GM18951 (cell line): ENCODE measurements at regions not wholly inside any gene's neighbourhood (a gene's known extent, or its start where the extent isn't known, plus 50 kb on each side); places are given as distances from the start of the nearest gene placed in this dataset.

Source experiments
- POLR2A ChIP-seq: IDR thresholded peaks from 4 replicates; pipeline ENCODE4 v1.6.1; 2011; ENCODE audit warnings: mild to moderate bottlenecking; ENCODE audit not compliant: insufficient read length, insufficient read depth; ENCODE audit errors: extremely low read depth
- in situ Hi-C: fragments of 300-500 bp; cut with MboI; formaldehyde crosslinking; loops from one replicate; pipeline ENCODE4 v1.12.0; 2022; ENCODE audit warnings: low sequenced_read_pairs, mixed read lengths, inconsistent platforms; ENCODE audit not compliant: unreplicated experiment

DNA sequence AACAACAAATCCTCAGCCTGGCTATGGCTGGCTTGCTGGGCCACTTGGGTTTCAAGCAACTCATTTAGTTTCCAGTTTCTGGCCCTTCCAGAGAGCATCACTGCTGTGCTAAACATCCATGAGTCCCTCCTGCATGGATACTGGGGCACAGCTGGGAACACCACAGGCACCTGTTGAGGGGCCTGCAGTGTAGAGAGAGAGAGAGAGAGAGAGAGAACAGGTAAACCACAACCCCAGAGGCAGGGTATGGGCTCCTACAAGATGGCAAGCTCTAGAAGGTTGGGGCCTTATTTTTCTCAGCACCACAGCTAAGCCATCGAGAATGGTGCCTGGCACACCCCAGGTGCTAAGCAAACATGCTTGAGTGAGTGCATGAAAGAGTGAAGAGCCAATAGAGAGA, 120.3 kb downstream of the RBFOX3 start:
- no peak for TF ChIP-seq POLR2A
- in situ Hi-C loops, result no loop called here

DNA sequence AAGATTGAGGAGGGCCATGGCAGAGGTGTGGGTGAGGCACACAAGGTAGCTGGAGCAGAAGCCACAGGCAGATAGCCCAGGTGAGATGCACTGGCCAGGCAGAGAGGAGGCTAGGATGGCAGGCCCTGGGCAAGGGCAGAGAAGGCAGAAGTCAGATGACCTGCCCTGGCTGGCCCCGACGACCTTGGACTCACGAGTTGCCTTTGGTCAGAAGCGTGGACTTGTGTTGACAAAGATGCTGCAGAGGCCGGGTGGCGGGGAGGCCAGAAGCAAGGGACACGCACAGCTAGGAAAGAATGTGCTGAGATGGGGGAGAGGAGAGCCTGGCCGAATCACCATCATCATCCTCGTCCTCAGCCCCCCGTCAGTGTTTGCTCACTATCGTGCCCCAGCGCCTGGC, 123.7 kb downstream of the RBFOX3 start:
- in situ Hi-C loops, result no loop called here
- TF ChIP-seq POLR2A, result no peak

DNA sequence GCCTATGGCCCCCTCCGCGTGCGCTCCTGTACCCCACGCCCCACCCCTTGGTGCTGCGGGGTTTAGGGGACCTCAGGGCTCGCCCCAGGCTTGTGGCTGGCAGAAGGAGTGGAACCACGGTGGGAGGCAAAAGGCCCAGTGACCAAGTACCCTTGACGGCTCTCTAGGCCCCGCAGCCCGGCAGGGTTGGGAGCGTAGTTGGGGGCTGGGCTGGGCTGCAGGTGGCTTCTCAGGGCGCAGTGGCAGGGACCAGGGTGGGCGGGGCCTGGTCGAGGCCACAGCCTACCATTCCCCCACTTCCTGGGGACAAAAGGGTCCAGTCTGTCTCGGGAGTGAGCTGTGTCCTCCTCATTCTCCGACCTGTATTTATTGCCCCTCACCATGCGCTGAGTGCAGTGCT, 124.9 kb downstream of the RBFOX3 start:
- in situ Hi-C loops, result no loop called here
- TF ChIP-seq POLR2A, result no peak

DNA sequence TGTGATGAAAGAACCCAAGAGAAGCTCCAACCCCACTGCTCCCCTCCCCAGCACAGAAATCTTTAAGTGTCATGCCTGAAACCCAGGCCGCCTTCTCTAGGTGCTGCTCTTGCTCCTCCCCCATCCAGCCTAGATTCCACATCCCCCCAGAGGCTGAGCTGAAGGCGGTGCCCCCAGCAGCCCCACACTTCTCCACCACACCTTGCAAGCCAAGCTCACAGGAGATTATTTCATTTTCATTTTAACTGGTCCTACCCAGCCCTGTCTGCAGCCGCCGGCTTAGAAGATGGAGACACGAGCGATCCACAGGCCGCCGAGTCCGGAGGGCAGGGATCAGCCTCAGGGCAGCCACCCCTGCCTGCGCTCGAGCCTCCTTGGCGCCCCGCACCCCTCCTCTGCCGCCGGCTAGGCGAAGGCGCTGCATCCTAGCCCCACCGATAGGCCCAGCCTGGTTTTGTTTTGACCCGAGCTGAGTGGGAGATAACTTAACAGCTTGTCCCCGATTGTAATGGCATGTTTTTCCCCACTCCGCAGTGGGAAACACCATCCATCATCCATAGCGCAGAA, 125.3 kb downstream of the RBFOX3 start:
- in situ Hi-C loops, result no loop called here
- TF ChIP-seq POLR2A, result no peak

DNA sequence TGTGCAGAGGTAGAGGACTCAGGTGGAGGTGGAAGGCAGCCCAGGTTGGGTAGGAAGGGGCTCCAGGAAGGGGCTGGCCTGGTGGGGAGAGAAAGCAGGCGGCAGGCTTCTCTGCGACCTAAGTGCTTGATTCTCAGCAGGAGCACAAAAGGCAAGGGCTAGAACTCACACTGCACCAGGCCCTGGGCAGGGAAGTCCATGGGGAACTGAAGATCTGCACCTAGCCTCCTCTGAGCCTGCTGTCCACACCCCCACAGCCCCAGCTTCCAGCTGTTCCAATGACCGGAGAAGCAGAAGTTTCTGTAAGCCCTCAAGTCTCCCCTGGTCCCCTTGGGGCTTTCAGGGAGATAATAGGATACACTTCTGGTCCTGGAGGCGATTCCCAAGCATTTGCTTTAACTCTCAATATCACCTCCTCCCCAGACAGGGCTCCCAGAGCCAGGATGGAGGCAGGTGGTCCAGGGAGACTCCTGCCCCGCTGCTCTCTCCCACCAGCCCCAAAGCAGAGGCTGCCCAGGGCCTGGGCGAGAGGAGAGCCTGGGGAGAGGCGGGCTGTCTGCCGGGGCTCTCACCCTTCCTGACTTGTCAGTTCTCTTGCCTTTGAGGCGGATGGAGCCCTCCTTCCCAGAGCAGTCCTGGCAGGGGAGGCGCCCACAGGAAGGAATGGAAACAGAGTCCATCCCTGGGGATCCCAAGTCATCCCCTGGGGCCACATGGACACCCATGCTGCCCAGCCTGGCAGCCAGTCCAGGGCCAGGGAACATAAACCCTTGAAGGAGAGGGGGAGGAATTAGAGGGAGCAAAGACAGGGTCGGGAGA, 126.0 kb downstream of the RBFOX3 start:
- TF ChIP-seq POLR2A, result no peak
- in situ Hi-C loops, result no loop called here

DNA sequence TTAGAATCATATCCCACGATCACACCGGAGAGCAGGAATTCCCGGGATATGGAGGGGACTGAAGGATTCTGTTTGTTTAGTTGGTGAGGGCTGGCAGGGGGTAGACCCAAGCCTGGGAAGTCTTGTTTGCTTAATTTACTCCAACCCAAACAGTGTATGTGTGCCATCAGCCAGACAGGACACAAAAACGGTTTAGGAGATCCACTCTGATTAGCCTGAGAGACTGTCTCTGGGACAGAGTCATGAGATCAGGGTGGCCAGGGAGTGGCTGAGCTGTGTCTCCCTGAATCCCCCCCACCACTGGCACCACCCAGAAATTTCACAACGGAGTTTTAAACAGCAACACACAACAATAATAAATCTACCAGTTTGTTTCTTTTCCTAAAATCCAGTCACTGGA, 127.0 kb downstream of the RBFOX3 start:
- in situ Hi-C loops, result no loop called here
- no peak for TF ChIP-seq POLR2A

DNA sequence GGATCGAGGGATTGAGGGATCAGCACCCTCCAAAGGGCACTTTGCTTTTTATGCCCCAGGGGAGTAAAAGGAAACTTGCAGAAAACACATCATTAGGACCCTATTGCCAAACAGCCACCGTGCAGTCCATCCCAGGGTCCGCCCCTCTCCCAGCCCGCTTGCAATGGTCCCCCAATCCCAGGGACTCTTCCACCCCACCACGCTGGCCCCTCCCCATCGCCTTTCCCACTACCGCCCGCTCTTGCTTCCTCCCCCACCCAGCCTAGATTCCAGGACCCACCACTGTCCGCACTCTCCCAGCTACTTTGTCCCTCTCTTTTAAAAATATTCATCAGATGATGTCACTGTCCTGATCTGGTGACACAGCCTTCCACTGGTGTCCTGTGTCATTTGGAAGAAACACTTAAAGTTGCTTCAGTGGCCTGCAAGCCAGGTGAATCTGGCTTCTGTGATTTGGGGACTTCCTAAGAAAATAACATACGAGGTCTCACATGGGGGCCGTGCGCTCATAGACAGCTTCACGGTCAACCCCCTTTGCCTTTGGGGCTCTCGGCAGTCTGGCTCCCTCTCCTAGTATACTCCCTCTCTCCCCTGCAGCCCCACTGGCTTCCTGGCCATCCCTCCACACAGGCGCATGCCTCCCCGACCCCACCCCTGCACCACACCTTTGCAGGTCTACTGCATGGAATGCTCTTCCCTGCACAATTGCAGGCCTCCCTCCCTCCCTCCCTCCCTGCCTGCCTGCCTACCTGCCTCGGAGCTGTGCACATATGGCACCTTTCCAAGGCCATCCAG, 127.9 kb downstream of the RBFOX3 start:
- in situ Hi-C loops, result no loop called here
- TF ChIP-seq POLR2A, result no peak

DNA sequence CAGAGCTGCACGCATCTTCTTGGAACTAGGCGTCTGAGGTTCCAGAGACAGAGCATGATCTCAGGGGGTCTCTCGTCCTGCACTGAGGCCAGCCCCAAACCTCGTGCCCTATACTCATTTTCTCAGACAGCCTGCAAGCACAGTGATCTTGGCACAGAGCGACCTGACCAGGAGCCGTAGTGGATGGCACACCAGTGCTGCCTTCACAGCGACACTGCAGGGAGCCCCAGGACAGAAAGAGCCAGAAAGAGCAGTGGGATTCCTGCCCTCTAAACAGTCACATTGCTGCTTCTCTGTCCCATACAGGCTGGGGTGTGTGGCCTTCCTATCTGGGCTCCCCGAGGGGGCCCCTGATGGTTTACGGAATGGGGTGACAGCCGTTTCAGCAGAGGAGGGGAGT, 131.0 kb downstream of the RBFOX3 start:
- in situ Hi-C loops, result no loop called here
- no peak for TF ChIP-seq POLR2A

DNA sequence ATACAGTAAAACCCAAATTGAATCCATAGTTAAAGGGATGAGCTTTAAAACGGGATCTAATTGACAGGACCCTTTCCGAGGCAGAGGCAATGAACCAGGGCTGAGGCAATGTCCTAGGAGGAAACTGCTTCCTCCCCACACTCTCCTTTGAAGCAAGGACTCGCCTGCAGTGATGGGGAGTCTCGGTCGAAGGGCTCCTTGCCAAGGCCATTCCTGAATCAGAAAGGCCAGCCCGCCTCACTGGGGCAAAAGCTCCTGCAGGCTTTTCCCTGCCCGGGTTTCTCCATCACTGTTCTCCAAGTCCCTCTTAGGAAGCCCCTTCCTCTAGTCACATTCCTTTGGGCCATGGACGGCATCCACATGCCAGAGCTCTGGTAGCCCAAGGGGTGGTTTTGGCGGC, 132.0 kb downstream of the RBFOX3 start:
- TF ChIP-seq POLR2A, result no peak

DNA sequence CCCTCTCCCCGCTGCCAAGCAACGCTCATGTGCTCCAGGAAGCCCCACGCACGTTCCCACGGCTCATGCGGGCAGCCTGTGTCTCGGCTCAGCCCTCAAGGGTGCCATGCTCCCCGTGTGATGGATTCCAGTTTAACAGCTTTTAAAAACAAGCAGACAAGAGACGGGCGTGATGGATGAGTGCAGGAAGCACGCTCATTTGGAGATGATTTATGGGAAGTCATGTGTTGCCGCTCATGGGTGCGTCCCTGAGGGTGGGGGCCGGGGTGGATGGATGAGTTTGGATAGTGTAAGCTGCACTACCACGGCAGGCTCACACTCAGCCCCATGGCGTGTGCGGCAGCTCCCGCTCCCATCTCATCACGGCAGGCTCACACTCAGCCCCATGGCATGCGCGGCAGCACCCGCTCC, 132.8 kb downstream of the RBFOX3 start:
- no peak for TF ChIP-seq POLR2A
- in situ Hi-C loops, result no loop called here

More for the DNA sequence above, 132.0 kb downstream of the RBFOX3 start:
- in situ Hi-C loops, result no loop called here

DNA sequence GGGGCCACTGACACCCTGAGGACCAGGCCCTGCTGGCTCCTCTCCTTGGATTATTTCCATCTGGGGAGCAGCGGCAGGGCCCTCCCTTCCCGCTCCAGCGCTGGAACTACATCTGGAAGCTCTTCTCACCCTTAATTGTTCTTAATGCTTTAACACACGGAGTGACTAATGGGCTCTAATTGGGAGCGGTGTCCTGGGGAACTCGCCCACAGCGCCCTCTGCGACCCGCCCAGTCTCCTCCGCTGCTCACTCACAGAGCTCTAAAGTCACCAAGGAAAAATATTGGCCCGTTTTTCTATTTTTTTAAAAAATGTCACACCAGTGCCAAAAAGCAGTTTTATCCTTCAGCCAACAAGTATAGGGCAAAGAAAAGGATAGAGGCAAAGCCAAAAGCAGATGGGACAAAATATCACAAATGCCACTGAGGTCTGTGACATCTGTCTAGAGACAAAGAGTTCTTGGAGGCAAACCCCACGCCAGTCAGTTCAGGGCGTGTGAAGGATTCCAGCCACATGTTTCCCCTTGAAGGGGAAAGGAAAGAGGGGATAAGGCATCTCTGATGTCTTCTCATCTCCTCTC, 134.7 kb downstream of the RBFOX3 start:
- in situ Hi-C loops, result no loop called here
- TF ChIP-seq POLR2A, result no peak

DNA sequence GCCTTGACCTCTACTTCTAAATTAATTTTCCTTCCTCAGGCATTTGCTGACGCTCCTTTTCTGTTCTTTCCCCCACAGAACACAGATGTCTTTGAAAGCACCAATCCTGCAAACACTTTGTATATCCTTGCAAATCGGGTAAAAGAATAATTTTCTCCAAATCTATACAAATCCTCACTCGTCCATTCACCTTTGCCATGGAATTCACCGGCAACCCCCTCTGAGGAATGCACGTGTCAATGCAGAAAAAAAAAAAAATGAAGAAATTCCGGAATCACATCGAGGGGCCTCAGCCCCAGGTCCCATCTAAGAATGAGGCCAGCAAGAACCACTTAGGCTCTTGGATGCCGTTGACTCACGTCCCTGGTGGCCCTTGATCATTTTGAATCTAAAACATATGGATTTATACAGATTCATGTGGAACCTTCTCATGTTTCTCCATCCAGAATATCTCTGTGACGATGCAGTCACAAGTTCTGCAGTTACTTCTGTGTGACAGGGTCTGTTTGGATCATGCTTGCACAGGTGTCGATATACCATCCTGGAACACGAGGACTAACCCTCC, 136.9 kb downstream of the RBFOX3 start:
- TF ChIP-seq POLR2A, result no peak
- in situ Hi-C loops, result no loop called here
